ENCODE measurements at regions not wholly inside any gene's neighbourhood (a gene's known extent, or its start where the extent isn't known, plus 50 kb on each side); places are given as distances from the start of the nearest gene placed in this dataset.

- Histone ChIP-seq H3K36me3 (replicated peaks in 1 of 2; ENCODE audit: insufficient read depth in 1 of 2, low read depth in 2 of 2) (no peaks in the 10 kb centered on the region), H3K27me3 (no peaks in the 10 kb centered on the region), H3K4me1 (no peaks in the 10 kb centered on the region), H3K4me3 (no peak overlapping the region), H3K9me3 (no peaks in the 10 kb centered on the region), H3K27ac (no peak overlapping the region)
- DNase-seq (no peak), ATAC-seq (no peak)
- 88 to 92% methylated on average over 2 to 6 of the region's 6 CpGs for WGBS, 2 donors
- TF ChIP-seq POLR2A (IDR thresholded peaks at IDR 0.05) = no peak
- TF ChIP-seq, protein P1, sequence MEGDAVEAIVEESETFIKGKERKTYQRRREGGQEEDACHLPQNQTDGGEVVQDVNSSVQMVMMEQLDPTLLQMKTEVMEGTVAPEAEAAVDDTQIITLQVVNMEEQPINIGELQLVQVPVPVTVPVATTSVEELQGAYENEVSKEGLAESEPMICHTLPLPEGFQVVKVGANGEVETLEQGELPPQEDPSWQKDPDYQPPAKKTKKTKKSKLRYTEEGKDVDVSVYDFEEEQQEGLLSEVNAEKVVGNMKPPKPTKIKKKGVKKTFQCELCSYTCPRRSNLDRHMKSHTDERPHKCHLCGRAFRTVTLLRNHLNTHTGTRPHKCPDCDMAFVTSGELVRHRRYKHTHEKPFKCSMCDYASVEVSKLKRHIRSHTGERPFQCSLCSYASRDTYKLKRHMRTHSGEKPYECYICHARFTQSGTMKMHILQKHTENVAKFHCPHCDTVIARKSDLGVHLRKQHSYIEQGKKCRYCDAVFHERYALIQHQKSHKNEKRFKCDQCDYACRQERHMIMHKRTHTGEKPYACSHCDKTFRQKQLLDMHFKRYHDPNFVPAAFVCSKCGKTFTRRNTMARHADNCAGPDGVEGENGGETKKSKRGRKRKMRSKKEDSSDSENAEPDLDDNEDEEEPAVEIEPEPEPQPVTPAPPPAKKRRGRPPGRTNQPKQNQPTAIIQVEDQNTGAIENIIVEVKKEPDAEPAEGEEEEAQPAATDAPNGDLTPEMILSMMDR (IDR thresholded peaks at IDR 0.05) = no peak
- intact Hi-C loops (cut with DNase I) = no loop called here
Observed at GRCh38 chr14:95025941-95026340, 131.4 kb downstream of the DICER1 start.

DNA sequence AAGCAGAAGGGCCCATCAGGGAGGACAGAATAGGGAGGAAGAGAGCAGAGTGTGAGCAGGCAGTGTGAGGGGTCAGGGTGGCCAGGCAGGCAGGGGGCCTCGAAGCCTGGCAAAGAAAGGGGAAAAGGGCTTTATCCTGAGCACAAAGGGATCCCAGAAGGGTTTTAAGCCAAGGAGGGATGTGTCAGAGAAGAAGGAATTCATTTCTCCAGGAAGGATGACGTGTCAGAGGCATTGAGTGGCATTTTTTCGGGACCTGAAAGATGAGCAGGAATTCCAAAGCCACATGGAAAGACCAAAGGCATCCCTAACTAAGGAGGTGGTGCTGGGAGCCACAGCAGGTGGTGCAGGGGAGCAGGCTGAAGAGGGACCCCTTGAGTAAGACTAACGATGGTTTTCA lies 132.1 kb downstream of the DICER1 start:
- 49 to 66% methylated on average over 4 of the region's 4 CpGs for WGBS, 2 donors
- intact Hi-C loops (cut with DNase I) = no loop called here
- H3K27ac ChIP-seq = no peak overlapping the region
- H3K36me3 ChIP-seq (replicated peaks in 1 of 2; ENCODE audit: insufficient read depth in 1 of 2, low read depth in 2 of 2) = no peaks in the 10 kb centered on the region
- H3K4me1 ChIP-seq = no peaks in the 10 kb centered on the region
- ATAC-seq (no peak), DNase-seq (no peak)
- no peaks in the 10 kb centered on the region for H3K9me3 ChIP-seq
- TF ChIP-seq, protein P1 (IDR thresholded peaks at IDR 0.05) = no peak
- no peak for TF ChIP-seq POLR2A (IDR thresholded peaks at IDR 0.05)
- H3K27me3 ChIP-seq = no peaks in the 10 kb centered on the region
- no peak overlapping the region for H3K4me3 ChIP-seq

DNA sequence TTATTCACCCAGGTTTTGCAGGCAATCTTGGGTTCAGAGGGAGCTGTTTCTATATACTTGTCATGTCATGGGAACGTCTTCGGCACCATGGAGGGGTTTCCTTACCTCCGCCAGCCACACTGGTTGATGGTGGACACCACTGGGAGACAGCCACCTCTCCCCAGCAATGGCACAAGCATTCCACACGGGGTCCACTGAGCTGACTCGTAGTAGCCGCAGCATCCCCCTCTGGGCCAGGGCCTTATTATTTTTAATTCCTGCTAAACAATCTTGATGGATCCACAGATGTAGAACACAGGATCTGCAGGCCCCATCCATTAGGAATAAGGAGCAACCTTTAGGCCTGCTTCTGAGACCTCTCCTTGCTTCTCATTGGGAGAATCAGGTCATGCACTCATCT lies 132.9 kb downstream of the DICER1 start:
- 70 to 82% methylated on average over 6 of the region's 6 CpGs for WGBS, 2 donors
- no peaks in the 10 kb centered on the region for H3K9me3 ChIP-seq
- ATAC-seq = no peak
- no peak for DNase-seq
- no peak overlapping the region for H3K27ac ChIP-seq
- no peaks in the 10 kb centered on the region for H3K4me1 ChIP-seq
- H3K4me3 ChIP-seq = no peak overlapping the region
- TF ChIP-seq, protein P1 (IDR thresholded peaks at IDR 0.05) = no peak
- no peak for TF ChIP-seq POLR2A (IDR thresholded peaks at IDR 0.05)
- intact Hi-C loops (cut with DNase I) = no loop called here
- no peaks in the 10 kb centered on the region for H3K27me3 ChIP-seq
- H3K36me3 ChIP-seq (replicated peaks in 1 of 2; ENCODE audit: insufficient read depth in 1 of 2, low read depth in 2 of 2) = no peaks in the 10 kb centered on the region

DNA sequence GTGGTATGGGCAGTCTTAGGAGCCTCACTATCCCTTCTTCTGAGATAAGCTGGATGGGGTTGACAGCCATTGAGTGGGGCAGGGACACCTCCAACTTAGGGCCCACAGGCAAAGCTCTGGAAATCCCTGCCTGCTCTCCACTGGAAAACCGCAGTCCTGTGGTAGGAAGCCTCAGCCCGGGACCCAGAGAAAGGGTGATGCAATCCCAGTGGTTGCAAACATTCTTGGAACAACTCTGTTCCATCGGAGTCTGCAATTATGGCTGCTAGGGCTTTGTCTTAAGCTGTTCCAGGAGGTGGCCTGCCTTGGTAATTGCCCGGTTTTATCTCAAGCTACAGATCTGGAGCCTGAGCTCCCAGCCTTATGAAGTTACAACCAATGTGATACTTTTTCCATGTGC lies 133.4 kb downstream of the DICER1 start:
- 77 to 79% methylated on average over 4 of the region's 4 CpGs for WGBS, 2 donors
- H3K4me1 ChIP-seq = no peaks in the 10 kb centered on the region
- no peak for DNase-seq
- no peaks in the 10 kb centered on the region for H3K9me3 ChIP-seq
- no peak for ATAC-seq
- no peaks in the 10 kb centered on the region for H3K36me3 ChIP-seq (replicated peaks in 1 of 2; ENCODE audit: insufficient read depth in 1 of 2, low read depth in 2 of 2)
- no peak for TF ChIP-seq POLR2A (IDR thresholded peaks at IDR 0.05)
- TF ChIP-seq, protein P1 (IDR thresholded peaks at IDR 0.05) = no peak
- H3K27me3 ChIP-seq = no peaks in the 10 kb centered on the region
- intact Hi-C loops (cut with DNase I) = no loop called here
- no peak overlapping the region for H3K27ac ChIP-seq
- no peak overlapping the region for H3K4me3 ChIP-seq

DNA sequence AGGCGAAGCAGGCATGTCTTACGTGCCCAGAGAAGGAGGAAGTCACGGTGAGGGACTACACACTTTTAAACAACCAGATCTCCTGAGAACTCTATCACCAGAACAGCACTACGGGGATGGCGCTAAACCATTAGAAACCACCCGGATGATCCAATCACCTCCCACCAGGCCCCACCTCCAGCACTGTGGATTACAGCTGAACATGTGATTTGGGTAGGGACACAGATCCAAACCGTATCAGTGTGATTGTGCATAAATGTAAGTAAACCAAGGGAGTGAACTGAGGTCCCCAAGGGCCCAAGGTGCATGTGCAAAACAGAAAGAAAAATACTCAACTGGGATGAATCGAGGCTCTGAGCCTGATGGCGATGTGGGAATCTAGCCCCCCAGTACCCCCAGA lies 134.2 kb downstream of the DICER1 start:
- H3K9me3 ChIP-seq = no peaks in the 10 kb centered on the region
- intact Hi-C loops (cut with DNase I) = no loop called here
- WGBS, 2 donors = 89% methylated on average over 9 of the region's 9 CpGs

More for the DNA sequence above, 134.2 kb downstream of the DICER1 start:
- Histone ChIP-seq H3K27me3 (no peaks in the 10 kb centered on the region), H3K36me3 (replicated peaks in 1 of 2; ENCODE audit: insufficient read depth in 1 of 2, low read depth in 2 of 2) (no peaks in the 10 kb centered on the region), H3K27ac (no peak overlapping the region), H3K4me3 (no peak overlapping the region), H3K4me1 (no peaks in the 10 kb centered on the region)
- TF ChIP-seq POLR2A (IDR thresholded peaks at IDR 0.05) = no peak
- TF ChIP-seq, protein P1 (IDR thresholded peaks at IDR 0.05) = no peak
- no peak for ATAC-seq
- DNase-seq = no peak
